HG02571 (cell line): ENCODE measurements at regions not wholly inside any gene's neighbourhood (a gene's known extent, or its start where the extent isn't known, plus 50 kb on each side); places are given as distances from the start of the nearest gene placed in this dataset.

Experiments used
- ATAC-seq: cut with Tn5 transposase; IDR thresholded peaks from one replicate; pipeline ENCODE4 v1.9.1; 2021; ENCODE audit warnings: mild to moderate bottlenecking, moderate library complexity; ENCODE audit not compliant: unreplicated experiment

- ATAC-seq, result no peak
Observed at GRCh38 chr2:7574385-7574784, 657.2 kb downstream of the RNF144A start.

GRCh38 chr2:7577769-7578168, 660.6 kb downstream of the RNF144A start:
- ATAC-seq, result no peak

- no peak for ATAC-seq
Observed at GRCh38 chr2:7584017-7584416, 666.8 kb downstream of the RNF144A start.

- ATAC-seq, result no peak
Observed at GRCh38 chr2:7586898-7587297, 669.7 kb downstream of the RNF144A start.

- ATAC-seq, result no peak
Observed at GRCh38 chr2:7588295-7588694, 671.1 kb downstream of the RNF144A start.

- ATAC-seq, result no peak
Observed at GRCh38 chr2:7592618-7593140, 675.5 kb downstream of the RNF144A start.

GRCh38 chr2:7593360-7593759, 676.1 kb downstream of the RNF144A start:
- no peak for ATAC-seq

- no peak for ATAC-seq
Observed at GRCh38 chr2:7594211-7594610, 677.0 kb downstream of the RNF144A start.

- ATAC-seq, result no peak
Observed at GRCh38 chr2:7595206-7595605, 678.0 kb downstream of the RNF144A start.

GRCh38 chr2:7598402-7598801, 681.2 kb downstream of the RNF144A start:
- ATAC-seq, result no peak

GRCh38 chr2:7599462-7600258, 682.4 kb downstream of the RNF144A start:
- ATAC-seq, result no peak

GRCh38 chr2:7601990-7602389, 684.8 kb downstream of the RNF144A start:
- no peak for ATAC-seq

GRCh38 chr2:7604456-7604855, 687.2 kb downstream of the RNF144A start:
- ATAC-seq, result no peak

GRCh38 chr2:7607441-7608173, 690.4 kb downstream of the RNF144A start:
- no peak for ATAC-seq

GRCh38 chr2:7609556-7609955, 692.3 kb downstream of the RNF144A start:
- ATAC-seq, result no peak

- ATAC-seq, result no peak
Observed at GRCh38 chr2:7609974-7610373, 692.8 kb downstream of the RNF144A start.

- no peak for ATAC-seq
Observed at GRCh38 chr2:7611750-7612149, 694.5 kb downstream of the RNF144A start.

- ATAC-seq, result no peak
Observed at GRCh38 chr2:7612969-7613368, 695.8 kb downstream of the RNF144A start.

- ATAC-seq, result no peak
Observed at GRCh38 chr2:7613831-7614230, 696.6 kb downstream of the RNF144A start.

GRCh38 chr2:7618031-7618430, 700.8 kb downstream of the RNF144A start:
- ATAC-seq, result no peak

GRCh38 chr2:7619203-7619970, 702.2 kb downstream of the RNF144A start:
- no peak for ATAC-seq
